ENCODE measurements at regions not wholly inside any gene's neighbourhood (a gene's known extent, or its start where the extent isn't known, plus 50 kb on each side); places are given as distances from the start of the nearest gene placed in this dataset.

DNA sequence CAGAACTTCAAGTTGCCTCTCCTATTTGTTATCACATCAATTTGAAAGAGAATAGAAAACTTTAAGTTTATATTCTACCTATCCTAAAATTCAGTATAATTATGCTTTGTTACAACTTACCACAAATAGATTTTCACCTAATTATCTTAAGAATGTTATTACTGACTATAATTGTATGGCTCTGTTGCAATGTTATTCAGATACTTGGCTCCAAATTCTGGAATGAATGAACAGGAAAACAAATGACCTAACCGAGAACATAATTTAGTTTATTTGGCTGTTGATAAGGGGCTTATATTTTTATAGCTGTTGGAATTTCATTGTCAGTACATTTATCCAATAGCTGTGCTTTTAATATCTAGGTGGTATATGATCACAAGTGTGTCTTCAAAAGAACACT is 173.2 kb upstream of the GULP1 start:
- TF ChIP-seq, protein P1, sequence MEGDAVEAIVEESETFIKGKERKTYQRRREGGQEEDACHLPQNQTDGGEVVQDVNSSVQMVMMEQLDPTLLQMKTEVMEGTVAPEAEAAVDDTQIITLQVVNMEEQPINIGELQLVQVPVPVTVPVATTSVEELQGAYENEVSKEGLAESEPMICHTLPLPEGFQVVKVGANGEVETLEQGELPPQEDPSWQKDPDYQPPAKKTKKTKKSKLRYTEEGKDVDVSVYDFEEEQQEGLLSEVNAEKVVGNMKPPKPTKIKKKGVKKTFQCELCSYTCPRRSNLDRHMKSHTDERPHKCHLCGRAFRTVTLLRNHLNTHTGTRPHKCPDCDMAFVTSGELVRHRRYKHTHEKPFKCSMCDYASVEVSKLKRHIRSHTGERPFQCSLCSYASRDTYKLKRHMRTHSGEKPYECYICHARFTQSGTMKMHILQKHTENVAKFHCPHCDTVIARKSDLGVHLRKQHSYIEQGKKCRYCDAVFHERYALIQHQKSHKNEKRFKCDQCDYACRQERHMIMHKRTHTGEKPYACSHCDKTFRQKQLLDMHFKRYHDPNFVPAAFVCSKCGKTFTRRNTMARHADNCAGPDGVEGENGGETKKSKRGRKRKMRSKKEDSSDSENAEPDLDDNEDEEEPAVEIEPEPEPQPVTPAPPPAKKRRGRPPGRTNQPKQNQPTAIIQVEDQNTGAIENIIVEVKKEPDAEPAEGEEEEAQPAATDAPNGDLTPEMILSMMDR (IDR thresholded peaks at IDR 0.05): no peak
- TF ChIP-seq POLR2A (IDR thresholded peaks at IDR 0.05): no peak

Measured in body of pancreas (tissue), 4 donors.